GM18498 (cell line): ENCODE measurements at regions not wholly inside any gene's neighbourhood (a gene's known extent, or its start where the extent isn't known, plus 50 kb on each side); places are given as distances from the start of the nearest gene placed in this dataset.

ENCODE experiments used
- ATAC-seq: cut with Tn5 transposase; IDR thresholded peaks from one replicate; pipeline ENCODE4 v1.9.1; 2021; ENCODE audit warnings: mild to moderate bottlenecking, moderate library complexity; ENCODE audit not compliant: unreplicated experiment

GRCh38 chr7:32200646-32201045 lies 130.4 kb upstream of the PDE1C start:
- no peak for ATAC-seq

- ATAC-seq, result no peak
Measured at GRCh38 chr7:32194537-32194936, 124.3 kb upstream of the PDE1C start.

DNA sequence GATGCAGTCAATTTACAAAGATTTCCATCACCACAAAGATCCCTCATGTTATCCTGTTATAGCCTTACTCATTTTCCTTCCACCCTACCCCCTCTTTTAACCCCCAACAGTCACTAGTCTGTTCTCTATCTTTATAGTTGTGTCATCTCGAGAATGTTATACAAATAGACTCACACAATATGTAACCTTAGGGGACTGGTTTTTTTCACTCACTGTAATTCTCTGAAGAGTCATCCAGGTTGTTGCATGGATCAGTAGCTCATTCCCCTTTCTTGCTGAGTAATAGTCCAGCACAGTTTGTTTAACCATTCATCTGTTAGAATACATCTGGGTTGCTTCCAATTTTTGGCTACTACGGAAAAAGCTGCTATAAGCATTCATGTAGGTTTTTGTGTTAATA lies 121.1 kb upstream of the PDE1C start:
- no peak for ATAC-seq

GRCh38 chr7:32179567-32179966 lies 109.4 kb upstream of the PDE1C start:
- ATAC-seq, result no peak

DNA sequence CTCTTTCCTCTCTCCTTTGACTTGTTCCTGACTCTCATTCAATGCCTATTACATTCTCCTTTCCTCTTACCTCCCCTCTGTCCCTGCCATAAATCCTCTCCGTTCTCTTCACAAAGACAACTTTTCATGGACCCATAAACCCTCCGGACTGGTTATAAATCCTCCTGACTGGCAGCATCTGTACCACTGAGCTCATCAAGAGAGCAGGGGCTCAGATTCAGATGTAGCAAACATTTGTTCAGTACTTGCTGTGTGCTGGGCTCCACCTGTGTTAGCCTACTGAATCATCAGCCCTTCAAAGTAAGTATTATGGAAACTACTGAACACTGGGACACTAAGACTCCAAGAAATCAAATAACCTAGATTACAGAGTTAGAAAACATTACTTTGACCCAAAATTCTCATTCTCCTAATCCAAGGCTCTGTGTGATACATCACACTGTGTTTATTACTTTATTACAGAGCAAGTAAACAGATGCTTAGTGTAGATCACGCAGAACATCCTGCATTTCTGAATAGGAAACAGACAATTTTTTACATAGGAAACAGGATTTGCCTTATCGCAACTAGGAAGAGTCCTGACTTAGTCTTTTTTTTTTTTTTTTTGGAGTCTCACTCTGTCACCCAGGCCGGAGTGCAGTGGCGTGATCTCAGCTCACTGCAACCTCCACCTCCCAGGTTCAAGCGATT lies 108.6 kb upstream of the PDE1C start:
- ATAC-seq, result no peak

DNA sequence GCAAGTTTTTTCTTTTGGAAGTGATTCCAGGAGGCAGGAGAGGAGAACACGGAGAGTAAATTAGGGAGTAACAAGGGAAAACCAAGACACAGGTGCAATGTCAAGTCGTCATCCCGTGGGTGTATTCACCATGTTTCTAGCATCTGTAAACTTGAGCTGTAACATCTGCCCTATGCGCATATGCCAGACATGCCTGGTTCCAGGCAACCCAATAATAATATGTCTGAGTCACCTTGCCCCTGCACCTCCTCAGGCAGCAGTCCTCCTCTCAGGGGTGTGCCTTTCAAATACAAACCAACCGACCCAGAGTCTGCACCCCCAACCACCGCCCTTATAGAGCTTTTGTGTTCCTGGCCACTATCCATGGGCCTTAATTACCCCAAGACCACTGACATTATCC lies 107.0 kb upstream of the PDE1C start:
- ATAC-seq, result no peak

GRCh38 chr7:32175099-32175498 lies 104.9 kb upstream of the PDE1C start:
- no peak for ATAC-seq

DNA sequence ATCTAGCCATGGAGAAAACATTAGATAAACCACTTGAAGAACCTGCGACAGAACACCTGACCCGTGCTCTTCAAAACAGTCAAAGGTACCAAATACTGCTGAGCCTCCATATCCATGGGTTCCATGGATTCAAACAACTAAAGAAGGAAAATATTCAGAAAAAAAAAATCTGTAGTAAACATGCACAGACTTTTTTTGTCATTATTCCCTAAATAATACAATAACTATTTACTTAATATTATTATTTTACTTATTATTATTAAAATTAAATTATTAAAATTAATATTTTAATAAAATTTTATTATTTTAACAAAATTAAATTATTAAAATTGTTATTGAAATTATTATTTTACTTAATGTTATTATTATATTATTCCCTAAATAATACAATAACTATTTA lies 101.0 kb upstream of the PDE1C start:
- no peak for ATAC-seq

GRCh38 chr7:32170838-32171237 lies 100.6 kb upstream of the PDE1C start:
- ATAC-seq, result no peak

DNA sequence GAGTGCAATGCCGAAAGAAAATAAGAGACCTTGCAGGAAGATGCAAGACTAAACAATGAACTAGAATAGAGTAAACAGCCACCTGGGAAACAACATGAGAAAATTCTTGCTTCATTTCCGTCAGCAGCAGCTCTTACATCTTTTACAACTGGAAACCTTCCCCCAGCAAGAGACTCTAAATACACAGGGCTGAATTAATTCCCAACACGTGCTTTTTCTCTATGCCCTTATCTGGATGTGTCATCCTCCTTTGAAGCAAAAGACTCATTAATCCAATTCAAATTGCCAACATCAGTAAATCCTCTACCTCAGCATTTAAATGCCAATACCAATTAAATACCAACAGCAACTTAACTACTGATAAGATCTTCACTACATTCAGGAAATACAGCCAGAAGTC lies 99.0 kb upstream of the PDE1C start:
- ATAC-seq, result no peak

GRCh38 chr7:32167815-32168214 lies 97.6 kb upstream of the PDE1C start:
- no peak for ATAC-seq

DNA sequence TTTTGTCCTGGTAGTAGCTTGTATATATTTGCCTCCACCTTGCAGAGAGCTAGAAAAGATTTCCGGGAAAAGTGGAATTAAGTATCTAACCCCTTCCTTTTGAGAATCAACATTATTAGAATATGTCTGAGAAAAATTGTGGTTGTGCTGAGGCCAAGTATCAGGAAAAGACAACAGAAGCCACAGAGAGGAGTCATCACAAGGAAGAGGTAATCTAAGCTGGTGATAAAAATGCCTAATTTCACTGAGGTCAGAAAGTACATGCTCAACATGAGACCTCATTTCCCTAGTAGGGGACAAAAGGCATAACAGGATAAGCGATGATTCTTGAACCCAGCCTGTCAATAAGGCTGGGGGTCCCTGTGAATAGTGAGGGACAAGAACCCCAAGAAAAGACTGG lies 97.0 kb upstream of the PDE1C start:
- ATAC-seq, result no peak

DNA sequence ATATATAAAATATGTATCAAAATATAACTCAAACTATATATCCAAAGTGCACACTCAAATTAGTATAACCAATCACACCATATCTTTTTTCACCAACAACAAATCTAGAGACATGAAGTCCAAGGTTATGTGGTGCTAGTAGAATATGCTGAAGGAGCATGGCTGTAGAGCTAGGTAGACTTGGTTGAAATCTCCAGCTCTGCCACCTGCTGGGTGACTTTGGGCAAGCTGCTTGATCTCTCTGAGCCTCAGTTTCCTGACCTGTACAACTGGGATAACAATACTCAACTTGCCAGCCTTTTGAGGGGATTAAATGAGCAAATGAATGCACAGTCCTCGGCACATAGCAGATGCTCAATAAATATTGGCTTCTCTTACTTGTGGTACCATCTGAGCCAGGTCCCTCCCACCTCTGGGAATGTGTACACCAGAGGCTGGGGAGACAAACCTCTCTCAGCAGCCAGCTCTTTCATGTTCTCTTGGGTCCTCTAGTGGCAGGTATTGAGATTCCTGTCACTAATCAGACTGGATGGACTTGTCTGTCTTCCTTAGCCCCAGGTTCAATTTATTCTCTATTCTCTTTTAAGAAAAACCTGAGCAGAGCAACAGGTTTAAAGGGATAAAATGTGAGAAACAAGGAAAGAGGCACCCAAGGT lies 94.3 kb upstream of the PDE1C start:
- ATAC-seq, result no peak

- ATAC-seq, result no peak
Measured at GRCh38 chr7:32163896-32164295, 93.7 kb upstream of the PDE1C start.

GRCh38 chr7:32163141-32163806 lies 93.1 kb upstream of the PDE1C start:
- ATAC-seq, result no peak

DNA sequence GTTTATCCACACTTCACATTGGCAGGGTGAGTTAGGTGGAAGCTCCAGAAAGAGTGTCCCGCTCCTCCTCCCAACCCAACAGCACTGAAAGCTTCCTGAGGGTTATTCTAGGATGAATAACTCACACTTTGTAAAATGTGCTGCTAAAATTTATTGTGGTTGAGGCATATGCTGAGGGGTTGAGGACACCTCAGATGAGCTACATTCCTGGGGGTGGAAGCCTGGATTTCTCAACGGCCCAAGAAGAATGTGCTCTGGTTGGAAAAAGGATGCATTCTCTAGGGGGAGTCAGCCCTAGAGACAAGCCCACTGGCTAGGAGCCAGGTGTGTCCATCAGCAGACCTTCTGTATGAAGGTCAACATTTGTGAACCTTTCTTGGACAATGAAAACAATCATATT lies 91.5 kb upstream of the PDE1C start:
- ATAC-seq, result no peak

DNA sequence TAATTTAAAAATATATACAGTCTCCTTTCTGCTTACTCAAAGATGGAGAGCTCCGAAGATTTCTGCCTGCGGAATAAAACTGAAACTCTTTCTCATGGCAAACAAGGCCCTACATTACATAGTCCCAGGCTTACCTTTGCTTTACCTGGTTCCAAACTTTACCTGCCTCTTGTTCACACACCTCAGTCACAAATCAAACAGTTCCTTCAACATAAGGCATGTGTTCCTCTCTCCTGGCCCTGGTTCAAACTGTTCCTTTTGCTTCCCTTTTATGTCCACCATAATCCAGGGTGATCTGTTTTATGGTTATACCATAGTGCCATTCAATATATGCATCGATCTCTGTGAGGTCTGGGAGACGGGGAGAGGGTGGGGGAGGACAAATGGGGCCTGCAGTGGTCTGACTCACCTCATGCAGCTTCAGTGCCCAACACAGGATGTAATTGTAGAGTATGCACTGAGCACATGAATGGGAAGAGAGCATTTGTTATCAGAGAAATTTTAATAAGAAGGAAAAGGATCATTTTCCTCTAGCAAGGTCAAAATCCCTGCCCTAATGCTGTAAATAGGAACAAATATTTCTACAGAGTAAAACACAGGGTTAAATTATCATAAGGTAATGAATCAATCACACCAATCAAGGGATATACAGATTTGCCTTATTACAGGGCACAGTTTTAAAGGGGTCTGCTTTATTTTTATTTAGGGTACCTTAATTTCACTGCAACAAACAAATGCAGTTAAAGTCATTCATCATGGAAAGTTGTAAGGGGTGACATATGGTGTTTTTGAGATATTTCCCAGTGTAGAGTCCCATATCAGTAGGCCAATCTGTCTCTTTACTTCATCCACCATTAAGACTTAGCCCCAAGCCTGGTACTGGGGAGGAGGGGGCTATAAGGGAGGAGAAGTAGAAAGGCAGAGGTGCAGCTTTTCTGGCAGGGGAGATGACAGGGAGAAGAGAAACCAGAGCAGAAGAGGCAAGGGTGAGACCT lies 88.8 kb upstream of the PDE1C start:
- ATAC-seq, result no peak

DNA sequence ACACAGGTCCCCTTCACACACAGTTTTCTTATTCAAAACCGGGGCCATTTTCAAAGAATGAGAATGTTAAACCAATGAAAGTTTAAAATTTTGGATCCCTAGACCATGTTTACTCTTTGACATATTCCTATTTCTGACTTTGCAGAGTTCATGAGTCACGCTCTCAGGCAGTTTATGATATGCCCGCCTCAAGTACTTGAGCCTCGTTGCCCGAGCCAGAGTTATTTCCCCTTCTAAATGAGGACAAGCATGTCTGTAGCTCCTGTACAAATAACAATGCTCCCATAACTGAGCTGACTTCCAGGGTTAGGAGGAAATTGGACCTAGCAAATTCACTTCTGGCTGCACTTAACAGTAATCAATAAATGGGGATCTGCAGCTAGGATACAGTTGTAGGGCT lies 87.9 kb upstream of the PDE1C start:
- no peak for ATAC-seq

GRCh38 chr7:32155712-32156111 lies 85.5 kb upstream of the PDE1C start:
- no peak for ATAC-seq

- no peak for ATAC-seq
Measured at GRCh38 chr7:32154797-32155196, 84.6 kb upstream of the PDE1C start.

DNA sequence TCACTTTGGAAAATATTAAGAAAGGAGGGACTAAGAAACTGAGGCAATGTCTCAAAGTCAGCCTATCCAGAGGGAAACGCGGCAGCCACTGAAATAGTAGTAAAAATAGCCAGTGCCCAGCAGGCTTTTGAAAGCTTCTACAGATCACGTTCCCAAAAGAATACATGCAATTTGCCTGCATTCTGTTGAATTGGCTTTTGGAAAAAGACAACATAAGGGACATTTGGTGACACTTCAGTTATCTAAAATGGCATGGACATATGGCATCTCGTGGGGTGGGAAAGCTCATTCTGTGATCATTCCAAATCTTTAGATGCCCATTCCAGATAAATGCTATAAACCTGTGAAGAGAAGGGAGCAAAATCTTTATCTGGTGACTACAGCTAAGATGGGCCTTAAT lies 82.8 kb upstream of the PDE1C start:
- no peak for ATAC-seq
